NCI-H2171 treated with DMSO at 0.1 percent for 48 hours (cell line): ENCODE measurements at regions not wholly inside any gene's neighbourhood (a gene's known extent, or its start where the extent isn't known, plus 50 kb on each side); places are given as distances from the start of the nearest gene placed in this dataset.

Source experiments
- DNase-seq: peaks from one replicate; lab custom pipeline; 2025; lab: John Stamatoyannopoulos, UW

- DNase-seq, result no peak
Observed at GRCh38 chr4:153076861-153077260, 127.4 kb upstream of the TRIM2 start.

GRCh38 chr4:153079857-153080391 is 124.3 kb upstream of the TRIM2 start:
- no peak for DNase-seq

- DNase-seq, result no peak
Observed at GRCh38 chr4:153081006-153081580, 123.2 kb upstream of the TRIM2 start.

- DNase-seq, result no peak
Observed at GRCh38 chr4:153081693-153082092, 122.5 kb upstream of the TRIM2 start.

- peak; percentile 28 for DNase-seq
Observed at GRCh38 chr4:153082322-153083301, 121.6 kb upstream of the TRIM2 start.

- peak; percentile 83 for DNase-seq
Observed at GRCh38 chr4:153083447-153083947, 120.7 kb upstream of the TRIM2 start.

GRCh38 chr4:153084224-153084979 is 119.8 kb upstream of the TRIM2 start:
- no peak for DNase-seq

- DNase-seq, result peak; percentile 32
Observed at GRCh38 chr4:153084980-153085630, 119.1 kb upstream of the TRIM2 start.

GRCh38 chr4:153087671-153088194 is 116.5 kb upstream of the TRIM2 start:
- no peak for DNase-seq

GRCh38 chr4:153089742-153090141 is 114.5 kb upstream of the TRIM2 start:
- no peak for DNase-seq

GRCh38 chr4:153090181-153090580 is 114.1 kb upstream of the TRIM2 start:
- no peak for DNase-seq

GRCh38 chr4:153090670-153091385 is 113.4 kb upstream of the TRIM2 start:
- no peak for DNase-seq

GRCh38 chr4:153093396-153093795 is 110.8 kb upstream of the TRIM2 start:
- no peak for DNase-seq

GRCh38 chr4:153093802-153094201 is 110.4 kb upstream of the TRIM2 start:
- DNase-seq, result no peak

GRCh38 chr4:153094435-153094834 is 109.8 kb upstream of the TRIM2 start:
- DNase-seq, result no peak

GRCh38 chr4:153095448-153096204 is 108.6 kb upstream of the TRIM2 start:
- no peak for DNase-seq

- DNase-seq, result no peak
Observed at GRCh38 chr4:153096344-153096743, 107.9 kb upstream of the TRIM2 start.

GRCh38 chr4:153098427-153098826 is 105.8 kb upstream of the TRIM2 start:
- no peak for DNase-seq

GRCh38 chr4:153099391-153100140 is 104.7 kb upstream of the TRIM2 start:
- DNase-seq, result no peak
